HL-60 (cell line): ENCODE measurements at regions not wholly inside any gene's neighbourhood (a gene's known extent, or its start where the extent isn't known, plus 50 kb on each side); places are given as distances from the start of the nearest gene placed in this dataset.

Experiments used
- TF ChIP-seq, protein P1 (sequence below): IDR thresholded peaks from one replicate; pipeline ENCODE4 v1.5.1; 2011; ENCODE audit warnings: low read length, control low read depth, inconsistent platforms; ENCODE audit not compliant: insufficient read depth
- TF ChIP-seq, protein P2 (sequence below): IDR thresholded peaks from 2 replicates; pipeline ENCODE4 v1.6.1; 2012; ENCODE audit warnings: low read depth; ENCODE audit not compliant: insufficient replicate concordance

DNA sequence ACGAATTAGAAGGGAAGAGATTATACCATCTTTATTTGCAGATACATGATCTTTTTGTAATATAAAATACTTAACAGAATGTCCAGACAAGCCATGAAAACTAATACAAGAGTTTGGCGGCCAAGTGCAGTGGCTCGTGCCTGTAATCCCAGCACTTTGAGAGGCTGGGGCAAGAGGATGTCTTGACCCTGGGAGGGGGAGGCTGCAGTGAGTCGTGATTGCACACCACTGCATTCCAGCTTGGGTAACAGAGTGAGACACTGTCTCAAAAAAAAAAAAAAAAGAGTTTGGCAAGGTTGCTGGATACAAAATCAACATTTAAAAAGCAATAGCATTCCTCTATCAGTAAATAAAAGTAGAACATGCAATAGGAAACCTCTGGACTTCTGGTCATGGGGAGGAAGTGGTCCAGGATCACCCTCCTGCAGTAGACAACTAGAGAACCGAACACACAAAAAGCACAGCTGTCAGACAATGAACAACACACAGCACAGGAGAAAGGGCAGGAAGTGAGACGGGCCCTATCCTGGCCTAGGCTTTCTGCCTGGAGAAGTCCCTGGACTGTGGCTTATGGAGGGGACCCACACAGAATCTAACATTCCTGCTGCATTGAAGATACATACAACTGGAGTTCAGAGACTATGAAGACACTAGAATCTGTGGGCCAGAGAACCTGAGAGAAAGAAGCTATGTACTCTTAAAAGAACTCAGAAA lies 118.9 kb upstream of the ARL4C start:
- TF ChIP-seq, protein P1, sequence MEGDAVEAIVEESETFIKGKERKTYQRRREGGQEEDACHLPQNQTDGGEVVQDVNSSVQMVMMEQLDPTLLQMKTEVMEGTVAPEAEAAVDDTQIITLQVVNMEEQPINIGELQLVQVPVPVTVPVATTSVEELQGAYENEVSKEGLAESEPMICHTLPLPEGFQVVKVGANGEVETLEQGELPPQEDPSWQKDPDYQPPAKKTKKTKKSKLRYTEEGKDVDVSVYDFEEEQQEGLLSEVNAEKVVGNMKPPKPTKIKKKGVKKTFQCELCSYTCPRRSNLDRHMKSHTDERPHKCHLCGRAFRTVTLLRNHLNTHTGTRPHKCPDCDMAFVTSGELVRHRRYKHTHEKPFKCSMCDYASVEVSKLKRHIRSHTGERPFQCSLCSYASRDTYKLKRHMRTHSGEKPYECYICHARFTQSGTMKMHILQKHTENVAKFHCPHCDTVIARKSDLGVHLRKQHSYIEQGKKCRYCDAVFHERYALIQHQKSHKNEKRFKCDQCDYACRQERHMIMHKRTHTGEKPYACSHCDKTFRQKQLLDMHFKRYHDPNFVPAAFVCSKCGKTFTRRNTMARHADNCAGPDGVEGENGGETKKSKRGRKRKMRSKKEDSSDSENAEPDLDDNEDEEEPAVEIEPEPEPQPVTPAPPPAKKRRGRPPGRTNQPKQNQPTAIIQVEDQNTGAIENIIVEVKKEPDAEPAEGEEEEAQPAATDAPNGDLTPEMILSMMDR: no peak
- TF ChIP-seq, protein P2, sequence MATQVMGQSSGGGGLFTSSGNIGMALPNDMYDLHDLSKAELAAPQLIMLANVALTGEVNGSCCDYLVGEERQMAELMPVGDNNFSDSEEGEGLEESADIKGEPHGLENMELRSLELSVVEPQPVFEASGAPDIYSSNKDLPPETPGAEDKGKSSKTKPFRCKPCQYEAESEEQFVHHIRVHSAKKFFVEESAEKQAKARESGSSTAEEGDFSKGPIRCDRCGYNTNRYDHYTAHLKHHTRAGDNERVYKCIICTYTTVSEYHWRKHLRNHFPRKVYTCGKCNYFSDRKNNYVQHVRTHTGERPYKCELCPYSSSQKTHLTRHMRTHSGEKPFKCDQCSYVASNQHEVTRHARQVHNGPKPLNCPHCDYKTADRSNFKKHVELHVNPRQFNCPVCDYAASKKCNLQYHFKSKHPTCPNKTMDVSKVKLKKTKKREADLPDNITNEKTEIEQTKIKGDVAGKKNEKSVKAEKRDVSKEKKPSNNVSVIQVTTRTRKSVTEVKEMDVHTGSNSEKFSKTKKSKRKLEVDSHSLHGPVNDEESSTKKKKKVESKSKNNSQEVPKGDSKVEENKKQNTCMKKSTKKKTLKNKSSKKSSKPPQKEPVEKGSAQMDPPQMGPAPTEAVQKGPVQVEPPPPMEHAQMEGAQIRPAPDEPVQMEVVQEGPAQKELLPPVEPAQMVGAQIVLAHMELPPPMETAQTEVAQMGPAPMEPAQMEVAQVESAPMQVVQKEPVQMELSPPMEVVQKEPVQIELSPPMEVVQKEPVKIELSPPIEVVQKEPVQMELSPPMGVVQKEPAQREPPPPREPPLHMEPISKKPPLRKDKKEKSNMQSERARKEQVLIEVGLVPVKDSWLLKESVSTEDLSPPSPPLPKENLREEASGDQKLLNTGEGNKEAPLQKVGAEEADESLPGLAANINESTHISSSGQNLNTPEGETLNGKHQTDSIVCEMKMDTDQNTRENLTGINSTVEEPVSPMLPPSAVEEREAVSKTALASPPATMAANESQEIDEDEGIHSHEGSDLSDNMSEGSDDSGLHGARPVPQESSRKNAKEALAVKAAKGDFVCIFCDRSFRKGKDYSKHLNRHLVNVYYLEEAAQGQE: no peak
